ENCODE measurements at regions not wholly inside any gene's neighbourhood (a gene's known extent, or its start where the extent isn't known, plus 50 kb on each side); places are given as distances from the start of the nearest gene placed in this dataset.

DNA sequence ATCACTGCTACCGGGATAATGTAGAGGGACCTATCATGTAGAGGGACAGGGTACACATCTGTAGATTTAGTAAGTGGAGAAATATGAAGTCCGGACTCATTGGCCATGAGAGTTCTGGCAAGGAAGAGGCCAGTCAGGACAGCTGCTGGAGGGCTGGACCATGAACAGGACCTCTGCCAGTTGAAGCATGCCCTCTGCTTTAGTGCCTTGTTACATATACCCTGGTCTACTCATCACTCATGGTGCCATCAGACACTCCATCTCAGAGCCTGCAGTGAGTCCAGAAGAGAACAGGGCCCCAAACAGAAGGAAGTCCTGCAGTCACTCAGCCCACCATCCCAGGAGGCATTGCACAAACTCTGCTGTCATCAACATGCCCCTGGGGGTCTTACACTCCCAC, 54.7 kb upstream of the CA12 start:
- ChIA-PET CTCF (no interaction called here), POLR2A (ENCODE audit: unreplicated experiment) (no interaction called here)
- H3K9me1 ChIP-seq (ENCODE audit: insufficient read depth, low read length): peaks cover 4% of the 10 kb centered on the region
- peak overlapping the region; percentile 17; the same call in 1 of the 3 replicates for H2BK15ac ChIP-seq (ENCODE audit: low read depth, low read length)
- intact Hi-C loops (cut with micrococcal nuclease) (no loop called here), dilution Hi-C loops (cut with HindIII; ENCODE audit: low sequenced_read_pairs, unreplicated experiment) (no loop called here), in situ Hi-C loops (cut with MboI; ENCODE audit: low sequenced_read_pairs) (no loop called here)
- H4K91ac ChIP-seq (ENCODE audit: insufficient read depth, low read depth, low read length): 0 out of 2 replicates have a peak overlapping the region, but pooled peaks have one; percentile 26
- H3K56ac ChIP-seq (ENCODE audit: extremely low read depth, insufficient read depth, low read length): no peak overlapping the region
- peak overlapping the region; percentile 80 for H4K5ac ChIP-seq (ENCODE audit: low read depth, low read length)
- H3K14ac ChIP-seq (replicated peaks; ENCODE audit: low read depth, low read length): peak overlapping the region; percentile 71
- TF ChIP-seq RFX5 (IDR thresholded peaks at IDR 0.05; ENCODE audit: low read depth, low read length): no peak
- TF ChIP-seq, protein P1, sequence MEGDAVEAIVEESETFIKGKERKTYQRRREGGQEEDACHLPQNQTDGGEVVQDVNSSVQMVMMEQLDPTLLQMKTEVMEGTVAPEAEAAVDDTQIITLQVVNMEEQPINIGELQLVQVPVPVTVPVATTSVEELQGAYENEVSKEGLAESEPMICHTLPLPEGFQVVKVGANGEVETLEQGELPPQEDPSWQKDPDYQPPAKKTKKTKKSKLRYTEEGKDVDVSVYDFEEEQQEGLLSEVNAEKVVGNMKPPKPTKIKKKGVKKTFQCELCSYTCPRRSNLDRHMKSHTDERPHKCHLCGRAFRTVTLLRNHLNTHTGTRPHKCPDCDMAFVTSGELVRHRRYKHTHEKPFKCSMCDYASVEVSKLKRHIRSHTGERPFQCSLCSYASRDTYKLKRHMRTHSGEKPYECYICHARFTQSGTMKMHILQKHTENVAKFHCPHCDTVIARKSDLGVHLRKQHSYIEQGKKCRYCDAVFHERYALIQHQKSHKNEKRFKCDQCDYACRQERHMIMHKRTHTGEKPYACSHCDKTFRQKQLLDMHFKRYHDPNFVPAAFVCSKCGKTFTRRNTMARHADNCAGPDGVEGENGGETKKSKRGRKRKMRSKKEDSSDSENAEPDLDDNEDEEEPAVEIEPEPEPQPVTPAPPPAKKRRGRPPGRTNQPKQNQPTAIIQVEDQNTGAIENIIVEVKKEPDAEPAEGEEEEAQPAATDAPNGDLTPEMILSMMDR (conservative IDR thresholded peaks at IDR 0.05; ENCODE audit: low read depth, low read length): no peak
- TF ChIP-seq, protein P2, sequence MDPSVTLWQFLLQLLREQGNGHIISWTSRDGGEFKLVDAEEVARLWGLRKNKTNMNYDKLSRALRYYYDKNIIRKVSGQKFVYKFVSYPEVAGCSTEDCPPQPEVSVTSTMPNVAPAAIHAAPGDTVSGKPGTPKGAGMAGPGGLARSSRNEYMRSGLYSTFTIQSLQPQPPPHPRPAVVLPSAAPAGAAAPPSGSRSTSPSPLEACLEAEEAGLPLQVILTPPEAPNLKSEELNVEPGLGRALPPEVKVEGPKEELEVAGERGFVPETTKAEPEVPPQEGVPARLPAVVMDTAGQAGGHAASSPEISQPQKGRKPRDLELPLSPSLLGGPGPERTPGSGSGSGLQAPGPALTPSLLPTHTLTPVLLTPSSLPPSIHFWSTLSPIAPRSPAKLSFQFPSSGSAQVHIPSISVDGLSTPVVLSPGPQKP (IDR thresholded peaks at IDR 0.05; ENCODE audit: borderline replicate concordance, low read depth, low read length): no peak
- TF ChIP-seq MAFK (IDR thresholded peaks at IDR 0.05; ENCODE audit: low read depth, low read length): no peak
- no peak for TF ChIP-seq POLR2A (IDR thresholded peaks at IDR 0.05; ENCODE audit: low read depth, low read length)
- no peak for TF ChIP-seq NFE2L2 (IDR thresholded peaks at IDR 0.05; ENCODE audit: low read depth, low read length)
- TF ChIP-seq RCOR1 (IDR thresholded peaks at IDR 0.05; ENCODE audit: insufficient replicate concordance, low read length): no peak
- TF ChIP-seq FOS (IDR thresholded peaks at IDR 0.05; ENCODE audit: low read depth, low read length): no peak
- no peak for TF ChIP-seq RAD21 (IDR thresholded peaks at IDR 0.05; ENCODE audit: low read length)
- no peak for TF ChIP-seq CEBPB (IDR thresholded peaks at IDR 0.05; ENCODE audit: low read depth, low read length)
- TF ChIP-seq MAZ (IDR thresholded peaks at IDR 0.05; ENCODE audit: borderline replicate concordance, low read depth, low read length): no peak
- no peak for TF ChIP-seq CHD1 (IDR thresholded peaks at IDR 0.05; ENCODE audit: low read depth, low read length)
- TF ChIP-seq BHLHE40 (IDR thresholded peaks at IDR 0.05; ENCODE audit: low read depth, low read length): no peak
- no peak for TF ChIP-seq SMC3 (IDR thresholded peaks at IDR 0.05; ENCODE audit: low read depth, low read length)
- TF ChIP-seq USF2 (IDR thresholded peaks at IDR 0.05; ENCODE audit: low read depth, low read length): no peak
- TF ChIP-seq MXI1 (IDR thresholded peaks at IDR 0.05; ENCODE audit: borderline replicate concordance, low read depth, low read length): no peak
- no peaks in the 10 kb centered on the region for H4K20me1 ChIP-seq (ENCODE audit: insufficient read depth, low read length)
- H3K27me3 ChIP-seq (ENCODE audit: control insufficient read depth, insufficient read depth, low read length): no peaks in the 10 kb centered on the region
- peaks cover 15% of the 10 kb centered on the region for H3K4me1 ChIP-seq (ENCODE audit: control insufficient read depth, insufficient read depth, low read length)
- no peak overlapping the region for H2AK9ac ChIP-seq (replicated peaks; ENCODE audit: low read depth, low read length, poor library complexity)
- H3K9ac ChIP-seq (ENCODE audit: low read depth, low read length): no peak overlapping the region
- H2BK120ac ChIP-seq (ENCODE audit: low read depth, low read length): peak overlapping the region; percentile 81; the same call in 1 of the 2 replicates
- no peaks in the 10 kb centered on the region for H3K79me1 ChIP-seq (ENCODE audit: low read depth in 1 of 2, low read length in 2 of 2)
- no peak for DNase-seq
- no peaks in the 10 kb centered on the region for H3K36me3 ChIP-seq (ENCODE audit: control insufficient read depth, insufficient read depth, low read length)
- peak overlapping the region; percentile 20 for H3K4me2 ChIP-seq (ENCODE audit: low read depth, low read length)
- peak overlapping the region; percentile 80 for H3K4ac ChIP-seq (ENCODE audit: low read depth, low read length)
- peak overlapping the region; percentile 61 for H2AK5ac ChIP-seq (ENCODE audit: low read depth, low read length)
- BruUV-seq (replicated peaks): no TSS peak
- no peaks in the 10 kb centered on the region for H3K9me3 ChIP-seq (ENCODE audit: control insufficient read depth, insufficient read depth, low read length)
- no peak overlapping the region; the same call in 1 of the 2 replicates for H2BK20ac ChIP-seq (ENCODE audit: low read depth, low read length)
- no peak overlapping the region for H3K4me3 ChIP-seq (ENCODE audit: insufficient read depth, low read depth, low read length)
- H2BK5ac ChIP-seq (ENCODE audit: low read depth, low read length, poor library complexity, severe bottlenecking): peak overlapping the region; percentile 34
- H3K23ac ChIP-seq (ENCODE audit: low read depth, low read length): peak overlapping the region; percentile 14; the same call in 1 of the 2 replicates
- peak overlapping the region; percentile 16 to 93; a peak in 3 of 4 replicates for H4K8ac ChIP-seq (ENCODE audit: low read depth in 2 of 2, low read length in 2 of 2)
- H3K18ac ChIP-seq (ENCODE audit: low read depth, low read length): peak overlapping the region; percentile 56
- WGBS, 2 experiments (ENCODE audit: extremely low coverage in 2 of 2, insufficient read length in 1 of 2): no CpG with 5 or more reads among the region's 2 CpGs
- H2AFZ ChIP-seq (replicated peaks; ENCODE audit: low read length, poor library complexity): peak overlapping the region; percentile 86
- peak; percentile 18 for ATAC-seq (ENCODE audit: low read depth)
- H3K27ac ChIP-seq (ENCODE audit: insufficient read depth, low read length): peak overlapping the region; percentile 20; the same call in 1 of the 2 replicates
